IMR-90 (cell line): ENCODE measurements at regions not wholly inside any gene's neighbourhood (a gene's known extent, or its start where the extent isn't known, plus 50 kb on each side); places are given as distances from the start of the nearest gene placed in this dataset.

Experiments
- ATAC-seq: fragments of 200-7000 bp; cut with Tn5 transposase; 2 replicates; pipeline ENCODE4 v1.9.1; 2020; ENCODE audit warnings: low read depth, mild to moderate bottlenecking, moderate library complexity
- BruUV-seq: library from RNA; stranded (reverse); fragments of 400-500 nt; replicated peaks from 2 replicates; lab custom pipeline; 2021; lab: Mats Ljungman, UMichigan
- CTCF ChIA-PET: fragments of 300-600 bp; formaldehyde crosslinking; extraction: SDS; loops from one replicate; lab custom pipeline; 2021; ENCODE audit warnings: antibody characterized with exemption; lab: Yijun Ruan, JAX
- POLR2A ChIA-PET: fragments of 300-600 bp; sonication (Branson Sonifier 250); formaldehyde crosslinking; loops from one replicate; lab custom pipeline; 2022; ENCODE audit warnings: antibody characterized with exemption; ENCODE audit not compliant: unreplicated experiment; lab: Charles Lee
- DNase-seq: peaks from one replicate; pipeline ENCODE4 v3.0.0; 2013
- H2AFZ ChIP-seq: replicated peaks from 2 replicates; pipeline ENCODE3; 2013; ENCODE audit warnings: low read length, mild to moderate bottlenecking; ENCODE audit not compliant: poor library complexity
- H2AK5ac ChIP-seq: 2 replicates; pipeline ENCODE4 v1.6.1; 2013; ENCODE audit warnings: low read depth, low read length, inconsistent platforms
- H2AK9ac ChIP-seq: replicated peaks from 2 replicates; pipeline ENCODE3; 2013; ENCODE audit warnings: mild to moderate bottlenecking, low read depth, low read length, moderate library complexity; ENCODE audit not compliant: poor library complexity
- H2BK120ac ChIP-seq: 2 replicates; pipeline ENCODE4 v1.6.1; 2013; ENCODE audit warnings: low read depth, low read length, inconsistent platforms
- H2BK15ac ChIP-seq: 3 replicates; pipeline ENCODE4 v1.6.1; 2013; ENCODE audit warnings: low read depth, low read length, inconsistent platforms
- H2BK20ac ChIP-seq: 2 replicates; pipeline ENCODE4 v1.6.1; 2013; ENCODE audit warnings: low read depth, mild to moderate bottlenecking, inconsistent platforms, low read length, moderate library complexity
- H2BK5ac ChIP-seq: 2 replicates; pipeline ENCODE4 v1.6.1; 2013; ENCODE audit warnings: mild to moderate bottlenecking, low read depth, low read length, inconsistent platforms; ENCODE audit not compliant: poor library complexity, severe bottlenecking
- H3K14ac ChIP-seq: replicated peaks from 2 replicates; pipeline ENCODE4 v1.6.1; 2013; ENCODE audit warnings: low read depth, low read length, inconsistent platforms
- H3K18ac ChIP-seq: 2 replicates; pipeline ENCODE4 v1.6.1; 2013; ENCODE audit warnings: low read depth, low read length, control low read depth
- H3K23ac ChIP-seq: 2 replicates; pipeline ENCODE4 v1.6.1; 2013; ENCODE audit warnings: low read depth, low read length, inconsistent platforms
- H3K27ac ChIP-seq: 2 replicates; pipeline ENCODE4 v1.5.1; 2013; ENCODE audit warnings: mild to moderate bottlenecking, control low read depth, low read length; ENCODE audit not compliant: insufficient read depth
- H3K27me3 ChIP-seq: 2 replicates; pipeline ENCODE4 v1.6.1; 2013; ENCODE audit warnings: low read length; ENCODE audit not compliant: control insufficient read depth, insufficient read depth
- H3K36me3 ChIP-seq: 2 replicates; pipeline ENCODE4 v1.6.1; 2013; ENCODE audit warnings: low read length, mixed read lengths; ENCODE audit not compliant: control insufficient read depth, insufficient read depth
- H3K4ac ChIP-seq: 2 replicates; pipeline ENCODE4 v1.6.1; 2013; ENCODE audit warnings: low read depth, low read length, inconsistent platforms
- H3K4me1 ChIP-seq: 2 replicates; pipeline ENCODE4 v1.6.1; 2013; ENCODE audit warnings: low read length, mixed read lengths; ENCODE audit not compliant: control insufficient read depth, insufficient read depth
- H3K4me2 ChIP-seq: 2 replicates; pipeline ENCODE4 v1.6.1; 2013; ENCODE audit warnings: low read depth, mild to moderate bottlenecking, control low read depth, low read length, moderate library complexity
- H3K4me3 ChIP-seq: 2 replicates; pipeline ENCODE4 v1.5.1; 2013; ENCODE audit warnings: low read depth, mild to moderate bottlenecking, control low read depth, low read length, moderate library complexity; ENCODE audit not compliant: insufficient read depth
- H3K56ac ChIP-seq: 2 replicates; pipeline ENCODE4 v1.6.1; 2013; ENCODE audit warnings: low read length, inconsistent platforms; ENCODE audit not compliant: insufficient read depth; ENCODE audit errors: extremely low read depth
- H3K79me1 ChIP-seq, 2 experiments: 2 replicates each; pipeline ENCODE4 v1.6.1; 2013; ENCODE audit warnings: low read length in 2 of 2, inconsistent platforms in 1 of 2, low read depth in 1 of 2
- H3K9ac ChIP-seq: 2 replicates; pipeline ENCODE4 v1.6.1; 2013; ENCODE audit warnings: low read depth, low read length, control low read depth
- H3K9me1 ChIP-seq: 2 replicates; pipeline ENCODE4 v1.6.1; 2013; ENCODE audit warnings: low read length, inconsistent platforms; ENCODE audit not compliant: insufficient read depth
- H3K9me3 ChIP-seq: 2 replicates; pipeline ENCODE4 v1.6.1; 2013; ENCODE audit warnings: low read length; ENCODE audit not compliant: control insufficient read depth, insufficient read depth
- H4K20me1 ChIP-seq: 2 replicates; pipeline ENCODE4 v1.6.1; 2013; ENCODE audit warnings: low read length, inconsistent platforms; ENCODE audit not compliant: insufficient read depth
- H4K5ac ChIP-seq: 2 replicates; pipeline ENCODE4 v1.6.1; 2013; ENCODE audit warnings: mild to moderate bottlenecking, low read depth, low read length, control low read depth
- H4K8ac ChIP-seq, 2 experiments: 2 replicates each; pipeline ENCODE4 v1.6.1; 2013; ENCODE audit warnings: low read depth in 2 of 2, low read length in 2 of 2, control low read depth in 1 of 2, inconsistent platforms in 1 of 2
- H4K91ac ChIP-seq: 2 replicates; pipeline ENCODE4 v1.6.1; 2013; ENCODE audit warnings: low read depth, low read length, inconsistent platforms; ENCODE audit not compliant: insufficient read depth
- CHD1 ChIP-seq: IDR thresholded peaks from 2 replicates; pipeline ENCODE4 v1.6.1; 2012; ENCODE audit warnings: low read depth, low read length, improper control_type of control experiment
- MAZ ChIP-seq: IDR thresholded peaks from 2 replicates; pipeline ENCODE4 v1.6.1; 2012; ENCODE audit warnings: low read depth, mild to moderate bottlenecking, low read length, improper control_type of control experiment, moderate library complexity, borderline replicate concordance
- MXI1 ChIP-seq: IDR thresholded peaks from 2 replicates; pipeline ENCODE4 v1.6.1; 2012; ENCODE audit warnings: low read depth, mild to moderate bottlenecking, low read length, moderate library complexity, borderline replicate concordance
- NFE2L2 ChIP-seq: fragments of 150-350 bp; IDR thresholded peaks from 2 replicates; pipeline ENCODE4 v1.6.1; 2016; ENCODE audit warnings: low read depth, mild to moderate bottlenecking, low read length
- POLR2A ChIP-seq: IDR thresholded peaks from 2 replicates; pipeline ENCODE4 v1.6.1; 2012; ENCODE audit warnings: mild to moderate bottlenecking, low read depth, low read length
- RAD21 ChIP-seq: IDR thresholded peaks from 2 replicates; pipeline ENCODE4 v1.6.1; 2012; ENCODE audit warnings: low read length, improper control_type of control experiment
- RCOR1 ChIP-seq: IDR thresholded peaks from 2 replicates; pipeline ENCODE4 v1.6.1; 2012; ENCODE audit warnings: mild to moderate bottlenecking, low read length, improper control_type of control experiment; ENCODE audit not compliant: insufficient replicate concordance
- SMC3 ChIP-seq: fragments of 150-350 bp; IDR thresholded peaks from 2 replicates; pipeline ENCODE4 v1.6.1; 2016; ENCODE audit warnings: low read depth, mild to moderate bottlenecking, antibody characterized with exemption, low read length, moderate library complexity
- WGBS, 2 experiments: methylation state at CpG; one replicate each; pipeline versions ENCODE4 v1.1.5 to v1.1.7; 2013; ENCODE audit warnings: missing lambda C conversion rate in 2 of 2; ENCODE audit not compliant: insufficient read length in 1 of 2; ENCODE audit errors: extremely low coverage in 2 of 2; 5-methylcytosine and 5-hydroxymethylcytosine counted together
- dilution Hi-C: fragments of 300-500 bp; cut with HindIII; formaldehyde crosslinking; loops from one replicate; pipeline ENCODE4 v1.14.3; 2018; ENCODE audit warnings: low sequenced_read_pairs; ENCODE audit not compliant: unreplicated experiment
- in situ Hi-C: fragments of 300-500 bp; cut with MboI; formaldehyde crosslinking; loops from 3 replicates; pipeline ENCODE4 v1.14.3; 2019; ENCODE audit warnings: low sequenced_read_pairs, inconsistent platforms, mixed read lengths
- intact Hi-C: fragments of 100-400 bp; cut with micrococcal nuclease; formaldehyde crosslinking; loops from 2 replicates; pipeline ENCODE4 v1.10.0; 2022
- TF ChIP-seq, protein P1 (sequence below): conservative IDR thresholded peaks from 2 replicates; pipeline ENCODE4 v1.5.1; 2012; ENCODE audit warnings: mild to moderate bottlenecking, low read depth, low read length, improper control_type of control experiment
- TF ChIP-seq, protein P2 (sequence below): fragments of 150-350 bp; IDR thresholded peaks from 2 replicates; pipeline ENCODE4 v1.6.1; 2017; ENCODE audit warnings: mild to moderate bottlenecking, antibody characterized with exemption, low read length, low read depth

DNA sequence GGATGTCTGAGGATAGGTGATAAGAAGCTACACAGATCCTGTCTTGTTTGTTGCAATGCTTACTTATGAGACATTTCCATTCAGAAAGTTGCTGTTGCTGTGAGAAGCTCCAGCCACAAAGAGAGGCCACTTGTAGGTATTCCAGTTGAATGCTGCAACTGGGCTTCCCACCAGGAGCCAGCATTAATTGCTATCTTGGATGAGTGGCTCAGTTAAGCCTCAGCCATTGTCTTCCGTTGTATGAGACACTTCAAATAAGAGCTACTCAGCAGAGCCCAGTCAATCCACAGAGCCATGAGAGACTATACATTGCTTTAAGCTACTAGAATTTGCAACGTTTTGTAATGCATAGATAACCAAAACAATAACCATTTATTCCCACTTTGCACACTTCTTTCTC, 104.3 kb upstream of the ARRDC3 start:
- no peak overlapping the region for H3K27ac ChIP-seq
- H3K4ac ChIP-seq: no peak overlapping the region
- no peak overlapping the region for H2AFZ ChIP-seq
- no peaks in the 10 kb centered on the region for H4K20me1 ChIP-seq
- H3K23ac ChIP-seq: no peak overlapping the region
- H3K9me1 ChIP-seq: no peaks in the 10 kb centered on the region
- no peak overlapping the region for H2AK9ac ChIP-seq
- H4K91ac ChIP-seq: no peak overlapping the region
- dilution Hi-C loops (no loop called here), in situ Hi-C loops (no loop called here), intact Hi-C loops (no loop called here)
- ATAC-seq: no peak
- H4K8ac ChIP-seq: no peak overlapping the region
- no peaks in the 10 kb centered on the region for H3K4me1 ChIP-seq
- H2AK5ac ChIP-seq: no peak overlapping the region
- no peak overlapping the region for H2BK5ac ChIP-seq
- TF ChIP-seq, protein P1, sequence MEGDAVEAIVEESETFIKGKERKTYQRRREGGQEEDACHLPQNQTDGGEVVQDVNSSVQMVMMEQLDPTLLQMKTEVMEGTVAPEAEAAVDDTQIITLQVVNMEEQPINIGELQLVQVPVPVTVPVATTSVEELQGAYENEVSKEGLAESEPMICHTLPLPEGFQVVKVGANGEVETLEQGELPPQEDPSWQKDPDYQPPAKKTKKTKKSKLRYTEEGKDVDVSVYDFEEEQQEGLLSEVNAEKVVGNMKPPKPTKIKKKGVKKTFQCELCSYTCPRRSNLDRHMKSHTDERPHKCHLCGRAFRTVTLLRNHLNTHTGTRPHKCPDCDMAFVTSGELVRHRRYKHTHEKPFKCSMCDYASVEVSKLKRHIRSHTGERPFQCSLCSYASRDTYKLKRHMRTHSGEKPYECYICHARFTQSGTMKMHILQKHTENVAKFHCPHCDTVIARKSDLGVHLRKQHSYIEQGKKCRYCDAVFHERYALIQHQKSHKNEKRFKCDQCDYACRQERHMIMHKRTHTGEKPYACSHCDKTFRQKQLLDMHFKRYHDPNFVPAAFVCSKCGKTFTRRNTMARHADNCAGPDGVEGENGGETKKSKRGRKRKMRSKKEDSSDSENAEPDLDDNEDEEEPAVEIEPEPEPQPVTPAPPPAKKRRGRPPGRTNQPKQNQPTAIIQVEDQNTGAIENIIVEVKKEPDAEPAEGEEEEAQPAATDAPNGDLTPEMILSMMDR: no peak
- no peak for TF ChIP-seq MXI1
- TF ChIP-seq NFE2L2: no peak
- no peak for TF ChIP-seq SMC3
- TF ChIP-seq, protein P2, sequence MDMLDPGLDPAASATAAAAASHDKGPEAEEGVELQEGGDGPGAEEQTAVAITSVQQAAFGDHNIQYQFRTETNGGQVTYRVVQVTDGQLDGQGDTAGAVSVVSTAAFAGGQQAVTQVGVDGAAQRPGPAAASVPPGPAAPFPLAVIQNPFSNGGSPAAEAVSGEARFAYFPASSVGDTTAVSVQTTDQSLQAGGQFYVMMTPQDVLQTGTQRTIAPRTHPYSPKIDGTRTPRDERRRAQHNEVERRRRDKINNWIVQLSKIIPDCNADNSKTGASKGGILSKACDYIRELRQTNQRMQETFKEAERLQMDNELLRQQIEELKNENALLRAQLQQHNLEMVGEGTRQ: no peak
- TF ChIP-seq RAD21: no peak
- TF ChIP-seq RCOR1: no peak
- no peak for TF ChIP-seq POLR2A
- TF ChIP-seq MAZ: no peak
- TF ChIP-seq CHD1: no peak
- no peak overlapping the region for H2BK15ac ChIP-seq
- no peak overlapping the region for H3K14ac ChIP-seq
- no peaks in the 10 kb centered on the region for H3K27me3 ChIP-seq
- H3K56ac ChIP-seq: no peak overlapping the region
- no peaks in the 10 kb centered on the region for H3K9me3 ChIP-seq
- no peak overlapping the region for H2BK20ac ChIP-seq
- no peak overlapping the region for H2BK120ac ChIP-seq
- H3K4me2 ChIP-seq: no peak overlapping the region
- no peak overlapping the region for H3K18ac ChIP-seq
- ChIA-PET CTCF (interaction anchor here (0.6 kb wide), 1 partner anchor 12 kb away, joined by 3 read pairs; no protein-coding TSS in a partner anchor), POLR2A (no interaction called here)
- no peak overlapping the region for H4K5ac ChIP-seq
- no peak for DNase-seq
- BruUV-seq: no TSS peak
- no peaks in the 10 kb centered on the region for H3K79me1 ChIP-seq
- H3K9ac ChIP-seq: no peak overlapping the region
- H3K4me3 ChIP-seq: no peak overlapping the region
- WGBS, 2 experiments: no CpG with 5 or more reads among the region's 2 CpGs
- no peaks in the 10 kb centered on the region for H3K36me3 ChIP-seq
